ENCODE measurements at regions not wholly inside any gene's neighbourhood (a gene's known extent, or its start where the extent isn't known, plus 50 kb on each side); places are given as distances from the start of the nearest gene placed in this dataset.

- TF ChIP-seq, protein P1, sequence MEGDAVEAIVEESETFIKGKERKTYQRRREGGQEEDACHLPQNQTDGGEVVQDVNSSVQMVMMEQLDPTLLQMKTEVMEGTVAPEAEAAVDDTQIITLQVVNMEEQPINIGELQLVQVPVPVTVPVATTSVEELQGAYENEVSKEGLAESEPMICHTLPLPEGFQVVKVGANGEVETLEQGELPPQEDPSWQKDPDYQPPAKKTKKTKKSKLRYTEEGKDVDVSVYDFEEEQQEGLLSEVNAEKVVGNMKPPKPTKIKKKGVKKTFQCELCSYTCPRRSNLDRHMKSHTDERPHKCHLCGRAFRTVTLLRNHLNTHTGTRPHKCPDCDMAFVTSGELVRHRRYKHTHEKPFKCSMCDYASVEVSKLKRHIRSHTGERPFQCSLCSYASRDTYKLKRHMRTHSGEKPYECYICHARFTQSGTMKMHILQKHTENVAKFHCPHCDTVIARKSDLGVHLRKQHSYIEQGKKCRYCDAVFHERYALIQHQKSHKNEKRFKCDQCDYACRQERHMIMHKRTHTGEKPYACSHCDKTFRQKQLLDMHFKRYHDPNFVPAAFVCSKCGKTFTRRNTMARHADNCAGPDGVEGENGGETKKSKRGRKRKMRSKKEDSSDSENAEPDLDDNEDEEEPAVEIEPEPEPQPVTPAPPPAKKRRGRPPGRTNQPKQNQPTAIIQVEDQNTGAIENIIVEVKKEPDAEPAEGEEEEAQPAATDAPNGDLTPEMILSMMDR (IDR thresholded peaks at IDR 0.05) = no peak
- no peak for TF ChIP-seq EZH2 (IDR thresholded peaks at IDR 0.05; ENCODE audit: borderline replicate concordance, insufficient read depth, low read depth, low read length, poor library complexity, severe bottlenecking)
These were observed 113.0 kb downstream of the COPRS start for GRCh38 chr17:31745964-31746600.
